NCI-H526 treated with DMSO at 0.1 percent for 48 hours (cell line): ENCODE measurements at regions not wholly inside any gene's neighbourhood (a gene's known extent, or its start where the extent isn't known, plus 50 kb on each side); places are given as distances from the start of the nearest gene placed in this dataset.
A peak's percentile ranks its signal among the peaks of the same experiment; 100 is the strongest.
"Not testable (repeated sequence)": the region's sequence is repeated elsewhere in the genome, so short reads cannot be mapped to it uniquely, and the experiment has no call there.

Experiments
- DNase-seq: peaks from one replicate; lab custom pipeline; 2025; lab: John Stamatoyannopoulos, UW

DNA sequence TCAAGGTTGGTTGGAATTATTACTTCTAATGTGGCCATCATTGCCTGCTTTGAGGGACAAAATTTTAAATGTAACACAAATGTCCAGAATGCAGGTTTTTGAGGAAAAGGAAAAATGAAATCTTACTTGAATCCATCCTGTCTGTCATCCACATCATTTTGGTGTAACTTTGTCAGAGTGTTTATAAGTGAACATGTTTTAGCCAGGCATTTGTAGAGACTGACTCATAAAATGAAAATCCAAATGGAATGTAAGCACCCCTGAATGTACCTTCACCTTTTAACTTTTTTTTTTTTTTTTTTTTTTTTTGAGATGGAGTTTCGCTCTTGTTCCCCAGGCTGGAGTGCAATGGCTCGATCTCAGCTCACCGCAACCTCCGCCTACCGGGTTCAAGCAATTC lies 141.8 kb upstream of the BNIP2 start:
- no peak for DNase-seq

DNA sequence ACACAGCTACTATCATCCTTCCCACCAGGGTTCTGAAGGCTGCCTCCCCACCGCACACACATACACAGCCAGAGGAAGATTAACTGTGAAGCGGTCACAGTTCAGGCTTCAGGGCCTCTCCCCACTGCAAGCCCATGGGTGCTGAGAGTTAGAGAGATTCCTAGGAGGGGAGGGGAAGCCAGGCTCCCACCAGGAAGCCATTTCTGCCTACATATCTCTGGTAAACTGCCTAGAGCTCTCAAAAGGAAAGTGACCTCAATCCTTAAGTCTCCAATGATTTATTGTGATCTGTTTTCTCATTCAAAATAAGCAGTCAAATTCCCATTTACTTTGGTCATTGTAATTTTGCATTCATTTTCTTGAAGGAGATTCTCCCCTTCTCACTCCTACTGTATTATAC lies 141.0 kb upstream of the BNIP2 start:
- DNase-seq: no peak

DNA sequence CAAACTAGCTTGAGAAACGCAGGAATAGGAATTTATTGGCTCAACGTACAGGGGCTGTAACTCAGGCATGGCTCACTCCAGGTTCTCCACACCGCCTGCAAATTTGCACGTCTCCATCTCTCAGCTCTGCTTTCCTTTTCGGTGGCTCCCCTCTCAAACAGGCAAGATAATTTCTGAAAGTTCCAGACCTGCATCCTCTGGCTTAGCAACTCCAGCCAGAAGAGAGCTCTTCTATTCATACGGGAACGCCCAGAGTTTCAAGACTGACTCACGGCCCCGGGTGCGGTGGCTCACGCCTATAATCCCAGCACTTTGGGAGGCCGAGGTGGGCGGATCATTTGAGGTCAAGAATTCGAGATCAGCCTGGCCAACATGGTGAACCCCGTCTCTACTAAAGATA lies 139.7 kb upstream of the BNIP2 start:
- DNase-seq: no peak

DNA sequence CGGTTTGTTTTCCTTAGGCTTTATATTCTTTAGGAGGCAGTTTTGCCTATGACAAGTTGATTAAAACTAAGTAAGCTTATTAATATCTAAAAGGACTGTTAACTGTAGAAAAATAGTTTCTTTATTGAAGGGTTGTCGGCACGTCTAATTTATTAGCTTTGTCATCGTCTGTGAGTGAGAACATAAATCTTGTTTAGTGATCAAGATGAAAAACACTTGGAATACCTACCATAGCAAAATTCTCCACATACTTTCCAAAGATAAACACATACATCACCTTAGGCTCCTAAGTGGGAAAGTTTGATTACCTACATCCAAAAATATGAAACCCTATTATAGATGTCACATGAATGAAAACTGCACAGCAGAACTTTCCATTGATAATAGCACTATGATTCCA lies 139.1 kb upstream of the BNIP2 start:
- DNase-seq: no peak

DNA sequence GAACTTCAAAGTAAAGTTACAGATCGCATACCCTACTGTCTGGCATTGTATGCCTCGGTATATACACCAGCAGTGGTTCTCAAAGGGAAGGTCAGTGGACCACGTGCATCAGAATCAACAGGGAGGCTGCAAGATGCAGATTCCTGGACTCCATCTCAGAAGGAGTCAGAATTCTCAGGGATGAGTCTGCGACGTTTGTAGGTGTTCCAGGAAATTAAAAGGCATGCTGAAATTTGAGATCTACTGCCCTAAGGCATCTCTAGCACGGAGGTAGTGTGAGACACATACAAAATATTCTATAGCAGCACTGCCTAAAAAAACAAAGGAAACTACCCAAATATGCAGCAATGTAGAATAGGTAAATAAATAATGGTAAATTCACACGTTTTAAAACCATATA lies 136.8 kb upstream of the BNIP2 start:
- DNase-seq: no peak

DNA sequence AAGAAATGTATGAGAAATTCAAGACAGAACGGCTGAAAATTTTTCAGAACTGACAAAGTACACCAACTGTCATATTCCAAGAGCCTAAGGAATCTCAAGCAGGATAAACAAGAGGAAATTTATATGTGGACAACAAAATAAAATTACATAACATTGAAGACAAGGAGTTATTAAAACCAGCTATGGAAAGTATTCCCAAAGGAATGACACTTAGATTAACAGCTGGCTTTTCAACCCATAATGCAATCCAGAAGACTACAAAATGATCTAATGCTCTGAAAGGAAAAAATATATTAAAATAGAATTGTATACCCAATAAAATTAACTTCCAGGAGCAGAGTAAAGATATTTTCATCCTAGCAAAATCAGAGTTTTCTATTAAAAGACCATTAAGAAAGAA lies 132.2 kb upstream of the BNIP2 start:
- DNase-seq: no peak

DNA sequence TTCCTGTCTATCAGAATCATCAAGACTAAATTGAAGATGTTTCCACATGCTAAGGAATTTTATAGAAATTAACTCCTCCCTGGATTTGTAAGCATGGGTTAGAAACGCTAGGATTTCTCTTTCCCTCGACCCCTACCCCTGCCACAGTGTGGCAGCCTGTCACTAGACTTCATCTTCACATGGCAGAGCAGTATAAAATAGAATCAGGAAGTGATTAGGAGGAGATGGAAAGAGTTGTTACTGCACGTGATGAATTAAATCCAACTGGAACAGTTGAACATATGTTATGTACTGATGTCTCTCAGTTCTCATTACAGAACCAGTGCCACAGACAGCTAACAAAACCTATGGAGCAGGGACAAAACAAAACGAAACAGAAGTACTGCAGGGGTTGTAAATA lies 130.0 kb upstream of the BNIP2 start:
- no peak for DNase-seq

DNA sequence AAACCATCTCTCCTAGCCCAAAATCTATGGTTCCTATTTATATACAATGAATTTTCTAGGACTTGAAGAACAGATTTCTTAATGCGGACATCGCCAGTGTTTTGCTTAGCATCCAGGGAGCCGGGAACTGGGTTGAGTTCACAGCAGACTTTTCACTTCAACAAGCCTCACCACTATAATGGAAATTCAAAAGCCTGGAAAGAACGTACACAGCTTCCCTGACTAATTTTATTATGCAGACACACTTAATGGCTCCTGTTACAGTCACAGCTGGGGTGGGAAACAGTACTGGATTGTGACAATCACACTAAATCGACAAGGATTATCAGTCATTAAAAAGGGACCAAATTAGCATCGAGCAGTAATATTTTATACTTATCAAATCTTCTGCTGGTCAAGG lies 129.2 kb upstream of the BNIP2 start:
- DNase-seq: peak; percentile 60

DNA sequence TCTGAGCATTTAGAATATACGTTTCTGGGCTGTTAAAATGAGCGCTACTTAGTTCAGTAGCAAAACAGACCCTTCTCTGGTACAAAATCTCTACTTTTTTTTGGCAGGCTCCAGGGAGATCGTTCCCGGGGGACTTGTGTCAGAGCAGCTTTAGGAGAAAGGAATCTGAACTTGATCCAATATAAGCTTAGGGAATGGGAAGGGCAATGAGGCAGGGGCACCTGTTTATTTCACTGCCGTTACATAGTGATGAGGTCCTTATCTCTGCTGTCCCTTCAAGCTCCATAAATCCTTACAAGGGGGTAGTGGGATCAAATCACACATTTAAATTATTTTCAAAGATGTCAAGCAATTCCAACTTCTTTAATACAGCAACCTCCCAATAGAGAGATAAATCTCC lies 128.7 kb upstream of the BNIP2 start:
- peak; percentile 72 for DNase-seq

DNA sequence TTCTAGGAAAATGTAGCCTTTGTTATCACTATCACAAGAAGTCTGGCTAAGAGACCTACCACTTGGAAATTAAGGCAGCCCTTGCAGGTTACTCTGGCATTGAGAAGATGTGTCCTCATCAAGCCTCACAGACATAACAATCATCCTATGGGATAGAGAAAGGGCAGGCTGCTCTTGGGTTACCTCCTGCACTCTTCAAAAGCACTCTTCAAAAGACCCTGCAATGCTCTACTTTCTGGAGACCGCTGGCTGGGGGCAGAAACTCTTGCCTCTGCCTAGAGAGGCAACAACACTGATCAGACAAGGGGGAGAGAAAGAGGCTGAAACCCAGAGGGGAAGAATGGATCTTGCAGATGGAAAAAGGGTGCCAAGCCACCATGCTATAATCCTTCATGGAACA lies 127.9 kb upstream of the BNIP2 start:
- no peak for DNase-seq

DNA sequence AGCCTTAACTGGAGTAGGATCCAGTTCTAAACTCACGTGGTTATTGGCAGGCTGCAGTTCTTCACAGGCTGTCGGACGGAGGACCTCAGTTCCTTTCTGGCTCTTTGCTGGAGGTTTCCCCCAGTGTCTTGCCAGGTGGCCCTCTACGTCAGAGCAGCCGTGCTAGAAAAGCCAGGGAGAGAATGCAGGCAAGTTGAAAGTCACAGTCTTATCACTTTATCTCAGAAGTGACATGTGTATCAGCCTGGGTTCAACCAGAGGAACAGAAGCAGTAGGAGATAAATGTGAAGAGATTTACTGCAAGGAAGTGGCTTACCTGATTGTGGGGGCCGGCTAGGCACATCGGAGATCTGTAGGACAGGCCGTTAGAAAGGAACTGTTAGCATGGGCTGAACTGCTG lies 125.3 kb upstream of the BNIP2 start:
- no peak for DNase-seq

DNA sequence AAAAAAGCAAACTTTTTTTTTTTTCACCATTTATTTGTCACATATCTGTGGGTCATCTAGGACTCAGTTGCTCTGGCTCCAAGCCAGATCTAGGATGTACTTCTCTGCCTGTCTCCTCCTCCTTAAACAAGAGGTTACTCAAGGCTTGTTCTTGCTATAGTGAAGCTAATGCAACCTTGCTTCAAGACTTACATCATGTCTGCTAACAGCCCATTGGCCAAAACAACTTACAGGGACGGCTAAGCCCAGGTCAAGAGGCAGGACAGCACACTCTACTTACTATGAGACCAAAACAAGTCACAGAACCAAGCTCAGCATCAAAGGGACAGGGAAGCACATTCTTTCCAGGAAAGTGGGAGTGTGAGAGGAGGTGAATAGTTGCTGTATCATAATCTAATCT lies 123.8 kb upstream of the BNIP2 start:
- no peak for DNase-seq

DNA sequence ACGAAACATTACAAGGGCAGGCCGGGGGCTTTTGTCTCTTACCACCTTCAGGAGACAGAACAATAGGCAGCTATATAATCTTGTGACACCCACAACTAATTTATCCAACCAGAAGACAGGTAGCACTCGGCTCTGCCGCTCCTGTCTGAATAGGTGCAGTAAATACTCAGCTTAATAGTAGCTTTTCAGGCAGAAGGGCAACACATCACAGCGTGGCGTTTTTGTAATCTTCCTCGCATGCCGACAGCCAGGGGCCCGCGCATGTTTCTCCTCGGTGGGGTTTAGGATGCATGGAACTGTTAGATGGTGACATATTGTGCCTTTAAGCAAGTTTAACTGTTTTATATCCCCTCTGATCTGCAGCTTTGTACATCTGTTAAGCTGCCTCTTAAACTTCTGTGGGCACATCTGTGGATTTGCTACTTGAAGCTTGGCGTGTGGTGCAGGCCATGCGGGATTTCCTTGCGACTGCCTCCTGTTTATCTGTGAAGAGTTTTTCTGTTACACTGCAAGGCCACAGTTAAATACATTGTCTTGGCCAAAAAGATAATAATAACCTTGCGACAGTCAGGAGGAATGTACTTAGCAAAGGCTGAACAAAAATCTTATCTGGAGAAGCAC lies 123.2 kb upstream of the BNIP2 start:
- DNase-seq: no peak

DNA sequence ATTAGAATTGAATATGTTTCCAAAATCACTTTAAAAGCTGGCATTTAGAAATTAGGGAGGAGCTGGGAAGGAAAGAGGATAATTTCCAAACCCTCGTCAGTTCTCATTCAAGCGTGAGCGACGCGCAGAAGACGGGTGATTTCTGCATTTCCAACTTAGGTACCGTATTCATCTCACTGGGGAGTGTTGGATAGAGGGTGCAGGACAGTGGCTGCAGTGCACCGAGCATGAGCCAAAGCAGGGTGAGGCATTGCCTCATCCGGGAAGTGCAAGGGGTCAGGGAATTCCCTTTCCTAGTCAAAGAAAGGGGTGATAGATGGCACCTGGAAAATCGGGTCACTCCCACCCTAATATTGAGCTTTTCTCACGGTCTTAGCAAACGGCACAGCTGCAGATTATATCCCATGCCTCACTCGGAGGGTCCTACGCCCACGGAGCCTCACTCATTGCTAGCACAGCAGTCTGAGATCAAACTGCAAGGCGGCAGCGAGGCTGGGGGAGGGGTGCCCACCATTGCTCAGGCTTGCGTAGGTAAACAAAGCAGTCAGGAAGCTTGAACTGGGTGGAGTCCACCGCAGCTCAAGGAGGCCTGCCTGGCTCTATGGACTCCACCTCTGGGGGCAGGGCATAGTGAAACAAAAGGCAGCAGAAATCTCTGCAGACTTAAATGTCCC lies 114.3 kb upstream of the BNIP2 start:
- DNase-seq: not testable (repeated sequence)

DNA sequence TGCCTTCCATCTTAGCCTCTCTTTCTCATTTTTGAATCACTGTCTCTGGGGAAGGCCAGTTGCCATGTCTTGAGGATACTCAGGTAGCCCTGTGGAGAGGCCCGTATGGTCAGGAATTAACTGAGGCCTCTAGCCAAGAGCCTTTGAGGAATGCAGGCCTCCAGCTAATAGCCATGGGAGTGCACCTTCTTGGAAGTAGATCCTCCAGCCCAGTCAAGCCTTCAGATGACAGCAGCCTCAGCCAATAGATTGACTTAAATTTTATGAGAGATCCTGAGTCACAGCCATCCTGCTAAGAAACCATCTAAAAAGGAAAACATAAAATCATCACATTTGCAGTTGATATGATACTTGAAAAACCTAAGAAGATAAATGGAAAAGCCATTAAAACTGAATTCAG lies 112.5 kb upstream of the BNIP2 start:
- no peak for DNase-seq

DNA sequence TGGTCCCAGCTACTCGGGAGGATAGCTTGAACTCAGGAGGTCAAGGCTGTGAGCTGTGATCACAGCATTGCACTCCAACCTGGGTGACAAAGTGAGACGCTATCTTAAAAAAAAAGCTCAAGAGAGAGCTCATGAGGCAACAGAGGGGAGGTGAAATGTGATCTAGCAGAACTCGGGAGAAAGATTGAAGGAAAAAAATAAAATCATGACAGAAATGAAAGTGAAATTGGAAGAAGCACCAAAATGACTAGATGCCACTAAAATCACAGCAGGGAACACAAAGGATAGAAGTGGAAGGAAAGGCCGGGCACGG lies 109.4 kb upstream of the BNIP2 start:
- no peak for DNase-seq

DNA sequence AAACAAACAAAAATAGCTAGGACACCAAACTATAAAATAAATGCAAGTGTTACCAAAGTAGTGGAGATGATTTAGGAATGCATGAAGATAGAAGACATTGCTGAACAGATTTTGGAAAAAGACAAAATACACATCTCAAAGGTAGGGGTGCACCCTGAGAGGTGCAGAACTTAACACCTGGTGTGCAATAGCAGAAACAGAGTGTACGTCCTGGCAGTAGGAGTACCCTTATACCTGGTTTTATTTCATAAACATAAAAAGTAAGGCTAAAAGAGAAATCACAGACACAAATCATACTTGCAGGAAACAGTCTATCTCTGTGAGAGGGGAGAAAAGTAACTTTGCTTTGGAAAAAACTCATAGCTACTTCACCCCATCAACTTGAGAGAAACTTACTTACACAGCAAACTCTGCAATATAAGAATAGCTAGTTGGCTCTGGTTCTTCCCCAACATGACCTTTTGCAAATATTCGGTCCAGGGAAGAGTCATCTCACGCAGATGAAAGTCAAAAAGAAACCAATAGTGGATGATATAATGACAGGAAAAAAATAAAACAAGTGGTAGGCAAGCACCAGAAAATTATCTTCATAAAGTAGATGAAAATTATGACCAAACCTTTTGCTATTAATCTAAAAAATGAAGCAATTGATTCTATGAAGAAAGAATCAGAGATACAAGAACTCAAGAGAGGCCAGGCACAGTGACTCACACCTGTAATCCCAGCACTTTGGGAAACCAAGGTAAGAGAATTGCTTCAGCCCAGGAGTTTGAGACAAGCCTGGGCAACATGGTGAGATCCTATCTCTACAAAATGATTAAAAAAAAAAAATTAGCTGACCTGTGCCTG lies 108.9 kb upstream of the BNIP2 start:
- DNase-seq: no peak

DNA sequence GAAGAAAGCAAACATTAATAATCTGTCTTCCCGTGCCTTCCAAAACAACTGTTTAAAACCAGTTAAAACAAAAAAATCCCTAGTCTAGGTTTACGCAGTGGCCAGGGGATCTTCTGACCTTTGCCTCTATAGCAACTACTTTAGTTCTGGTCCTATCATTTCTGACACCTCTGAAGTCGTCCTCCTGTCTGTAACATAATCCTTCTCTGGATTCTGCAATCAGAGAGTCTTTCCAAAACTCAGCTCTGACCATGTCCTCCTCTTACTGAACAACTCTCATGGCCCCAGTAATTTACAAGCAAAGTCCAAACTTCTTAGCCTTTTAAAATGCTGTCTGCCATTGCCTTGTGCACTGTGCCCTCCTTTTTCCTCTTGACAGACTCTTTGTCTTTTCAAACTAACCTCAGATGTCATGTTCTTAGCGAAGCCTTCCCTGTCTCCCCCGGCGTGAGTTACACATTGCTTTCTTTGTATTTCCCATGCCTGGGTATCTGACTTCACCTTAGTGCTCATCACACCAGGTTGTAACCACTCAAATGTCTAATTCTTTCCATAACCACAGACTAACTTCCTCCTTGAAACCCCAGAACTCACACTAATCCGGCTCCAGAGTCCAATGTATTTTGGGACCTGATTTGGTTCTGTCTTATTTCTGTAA lies 105.2 kb upstream of the BNIP2 start:
- no peak for DNase-seq

DNA sequence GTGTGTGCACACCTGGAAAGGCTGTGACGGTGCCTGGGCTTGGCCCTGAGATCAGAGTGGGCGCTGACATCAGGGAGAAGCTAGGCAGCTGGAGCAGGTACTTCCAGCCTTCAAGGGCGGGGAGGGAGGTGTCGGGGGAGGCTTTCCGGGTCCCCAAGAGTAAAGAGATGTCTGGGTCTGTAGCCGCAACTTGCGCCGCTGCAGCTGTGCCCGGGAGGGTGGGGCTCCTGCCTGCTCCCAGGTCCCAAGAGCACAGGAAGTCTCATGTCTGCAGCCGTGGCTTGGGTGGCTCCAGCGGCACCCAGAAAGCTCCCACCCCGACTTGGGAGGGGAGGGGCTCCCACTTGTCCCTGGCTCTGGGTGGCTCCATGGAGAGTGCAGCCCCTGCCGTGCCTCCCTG lies 103.2 kb upstream of the BNIP2 start:
- no peak for DNase-seq

DNA sequence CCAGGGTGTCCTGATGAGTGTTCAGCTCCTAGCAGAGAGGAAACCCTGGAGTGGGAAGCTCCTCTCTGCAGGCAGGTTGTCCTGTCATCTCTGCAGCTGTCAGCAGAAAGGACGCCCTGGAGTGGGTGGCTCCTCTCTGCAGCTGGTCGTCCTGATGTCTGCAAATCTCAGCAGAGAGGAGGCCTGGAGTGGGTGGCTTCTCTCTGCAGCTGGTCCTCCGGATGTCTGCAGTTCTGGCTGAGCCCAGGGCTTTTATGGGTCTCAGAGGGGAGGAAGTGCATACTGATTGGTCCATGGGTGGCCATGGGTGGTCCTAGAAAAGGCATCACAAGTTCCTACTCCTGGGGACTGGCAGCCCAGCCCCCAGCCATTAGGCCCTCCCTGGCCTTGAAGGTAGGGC lies 102.6 kb upstream of the BNIP2 start:
- no peak for DNase-seq

DNA sequence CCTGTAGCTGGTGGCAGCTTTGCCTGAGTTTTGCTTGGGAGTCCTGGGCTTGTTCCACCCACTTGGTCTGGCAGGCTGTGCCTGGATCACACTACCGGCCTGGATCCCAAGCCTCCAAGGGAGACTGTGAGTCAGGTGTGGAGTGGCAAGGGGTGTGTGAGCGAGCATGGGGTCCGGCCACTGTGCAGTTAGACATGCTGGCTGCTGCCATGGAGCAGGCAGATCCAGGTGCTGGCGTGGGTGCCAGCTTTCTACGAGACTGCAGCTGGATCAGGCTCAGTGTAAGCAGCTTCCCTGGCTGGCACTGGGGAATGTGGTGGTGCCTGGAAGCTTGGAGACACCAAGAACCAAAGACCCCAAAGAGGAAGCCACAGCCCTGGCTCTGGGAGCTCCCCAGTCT lies 102.0 kb upstream of the BNIP2 start:
- DNase-seq: no peak

DNA sequence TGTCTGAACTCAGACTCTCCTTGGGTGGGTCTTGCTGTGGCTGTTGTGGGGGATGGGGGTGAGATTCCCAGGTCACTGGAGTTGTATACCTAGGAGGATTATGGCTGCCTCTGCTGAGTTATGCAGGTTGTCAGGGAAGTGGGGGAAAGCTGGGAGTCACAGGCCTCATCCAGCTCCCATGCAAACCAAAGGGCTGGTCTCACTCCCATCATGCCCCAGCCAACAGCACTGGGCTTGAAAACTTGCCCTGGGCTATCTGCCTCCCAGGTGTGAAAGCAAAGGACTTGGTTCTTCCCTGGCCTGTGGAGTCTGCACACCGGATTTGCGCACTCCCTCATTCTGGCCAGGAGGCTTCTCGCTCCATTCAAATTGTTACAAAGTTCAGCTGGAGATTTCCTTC lies 97.3 kb upstream of the BNIP2 start:
- DNase-seq: not testable (repeated sequence)

DNA sequence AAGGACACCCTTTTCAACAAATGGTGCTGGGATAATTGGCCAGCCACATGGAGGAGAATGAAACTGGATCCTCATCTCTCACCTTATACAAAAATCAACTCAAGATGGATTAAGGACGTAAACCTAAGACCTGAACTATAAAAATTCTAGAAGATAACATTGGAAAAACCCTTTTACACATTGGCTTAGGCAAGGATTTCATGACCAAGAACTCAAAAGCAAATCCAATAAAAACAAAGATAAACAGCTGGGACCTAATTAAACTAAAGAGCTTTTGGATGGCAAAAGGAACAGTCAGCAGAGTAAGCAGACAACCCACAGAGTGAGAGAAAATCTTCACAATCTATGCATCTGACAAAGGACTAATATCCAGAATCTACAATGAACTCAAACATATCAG lies 96.9 kb upstream of the BNIP2 start:
- not testable (repeated sequence) for DNase-seq
